NT2/D1 (cell line): ENCODE measurements at regions not wholly inside any gene's neighbourhood (a gene's known extent, or its start where the extent isn't known, plus 50 kb on each side); places are given as distances from the start of the nearest gene placed in this dataset.

Experiments
- YY1 ChIP-seq: IDR thresholded peaks from 2 replicates; pipeline ENCODE4 v1.6.1; 2011; ENCODE audit not compliant: insufficient read length, insufficient read depth
- ZNF274 ChIP-seq: IDR thresholded peaks from 2 replicates; pipeline ENCODE4 v1.6.1; 2011; ENCODE audit warnings: mild to moderate bottlenecking, low read depth, low read length

DNA sequence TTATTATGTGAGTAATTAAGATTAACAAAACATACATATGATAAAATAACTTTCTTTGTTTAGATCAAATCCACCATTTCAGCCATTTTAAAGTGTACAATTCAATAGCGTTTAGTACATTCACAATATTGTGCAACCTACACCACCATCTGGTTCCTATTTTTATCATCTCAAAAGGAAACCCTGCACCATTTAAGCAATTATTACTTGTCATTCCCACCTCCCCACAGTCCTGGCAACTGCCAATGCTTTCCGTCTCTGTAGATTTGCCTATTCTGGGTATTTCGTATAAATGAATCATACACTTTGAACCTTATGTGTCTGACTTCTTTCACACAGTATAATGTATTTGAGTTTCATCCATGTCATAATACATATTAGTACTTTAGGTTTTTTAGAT, 162.5 kb upstream of the CNTNAP4 start:
- TF ChIP-seq ZNF274, result no peak
- TF ChIP-seq YY1, result no peak
